OCI-LY7 (cell line): ENCODE measurements at regions not wholly inside any gene's neighbourhood (a gene's known extent, or its start where the extent isn't known, plus 50 kb on each side); places are given as distances from the start of the nearest gene placed in this dataset.

Experiments
- EZH2phosphoT487 ChIP-seq: fragments of 200-600 bp; sonication (generic); IDR thresholded peaks from 2 replicates; pipeline ENCODE4 v1.6.1; 2018; ENCODE audit warnings: low read depth, borderline replicate concordance, mild to moderate bottlenecking, mixed run types, antibody characterized with exemption, low read length, moderate library complexity, mixed read lengths
- TF ChIP-seq, protein P1 (sequence below): fragments of 200-600 bp; sonication (generic); conservative IDR thresholded peaks from 2 replicates; pipeline ENCODE4 v1.5.1; 2014; ENCODE audit warnings: mild to moderate bottlenecking, antibody characterized with exemption, low read length, moderate library complexity, mixed read lengths

- TF ChIP-seq, protein P1, sequence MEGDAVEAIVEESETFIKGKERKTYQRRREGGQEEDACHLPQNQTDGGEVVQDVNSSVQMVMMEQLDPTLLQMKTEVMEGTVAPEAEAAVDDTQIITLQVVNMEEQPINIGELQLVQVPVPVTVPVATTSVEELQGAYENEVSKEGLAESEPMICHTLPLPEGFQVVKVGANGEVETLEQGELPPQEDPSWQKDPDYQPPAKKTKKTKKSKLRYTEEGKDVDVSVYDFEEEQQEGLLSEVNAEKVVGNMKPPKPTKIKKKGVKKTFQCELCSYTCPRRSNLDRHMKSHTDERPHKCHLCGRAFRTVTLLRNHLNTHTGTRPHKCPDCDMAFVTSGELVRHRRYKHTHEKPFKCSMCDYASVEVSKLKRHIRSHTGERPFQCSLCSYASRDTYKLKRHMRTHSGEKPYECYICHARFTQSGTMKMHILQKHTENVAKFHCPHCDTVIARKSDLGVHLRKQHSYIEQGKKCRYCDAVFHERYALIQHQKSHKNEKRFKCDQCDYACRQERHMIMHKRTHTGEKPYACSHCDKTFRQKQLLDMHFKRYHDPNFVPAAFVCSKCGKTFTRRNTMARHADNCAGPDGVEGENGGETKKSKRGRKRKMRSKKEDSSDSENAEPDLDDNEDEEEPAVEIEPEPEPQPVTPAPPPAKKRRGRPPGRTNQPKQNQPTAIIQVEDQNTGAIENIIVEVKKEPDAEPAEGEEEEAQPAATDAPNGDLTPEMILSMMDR: no peak
- no peak for TF ChIP-seq EZH2phosphoT487
Observed at GRCh38 chr4:148608968-148609367, 166.8 kb upstream of the NR3C2 start.
